Lower lobe of right lung (tissue), 2 donors: ENCODE measurements at regions not wholly inside any gene's neighbourhood (a gene's known extent, or its start where the extent isn't known, plus 50 kb on each side); places are given as distances from the start of the nearest gene placed in this dataset.

Experiments
- ATAC-seq, 2 donors: fragments of 200-7000 bp; cut with Tn5 transposase; one replicate each; pipeline ENCODE4 v1.9.1; 2020 to 2022; ENCODE audit warnings: mild to moderate bottlenecking in 2 of 2, moderate library complexity in 2 of 2
- DNase-seq: peaks from one replicate; pipeline ENCODE4 v3.0.0-alpha.2; 2020
- H3K27ac ChIP-seq: fragments of 200-600 bp; one replicate; pipeline ENCODE4 v1.8.0; 2022
- H3K27me3 ChIP-seq: fragments of 200-600 bp; one replicate; pipeline ENCODE4 v1.8.0; 2022; ENCODE audit warnings: low read depth
- H3K36me3 ChIP-seq: fragments of 200-600 bp; one replicate; pipeline ENCODE4 v1.8.0; 2022; ENCODE audit warnings: mild to moderate bottlenecking
- H3K4me1 ChIP-seq: fragments of 200-600 bp; one replicate; pipeline ENCODE4 v1.8.0; 2022
- H3K4me3 ChIP-seq: fragments of 200-600 bp; one replicate; pipeline ENCODE4 v1.8.0; 2022; ENCODE audit warnings: mild to moderate bottlenecking
- H3K9me3 ChIP-seq: fragments of 200-600 bp; one replicate; pipeline ENCODE4 v1.8.0; 2022
- CTCF ChIP-seq: fragments of 200-600 bp; IDR thresholded peaks from one replicate; pipeline ENCODE4 v1.8.0; 2022; ENCODE audit warnings: antibody characterized with exemption, mild to moderate bottlenecking
- intact Hi-C: fragments of 100-400 bp; cut with DNase I; formaldehyde crosslinking; loops from one replicate; pipeline ENCODE4 v1.11.0; 2022
- donor health status: DM: no; HTN: yes; CAD: no; lungs with severe emphysema.

GRCh38 chr22:47250995-47251765 lies 488.7 kb downstream of the TBC1D22A start:
- H3K9me3 ChIP-seq = peaks cover 4% of the 10 kb centered on the region
- TF ChIP-seq CTCF = no peak
- H3K27me3 ChIP-seq = peaks cover 19% of the 10 kb centered on the region
- H3K4me3 ChIP-seq = no peak overlapping the region
- no peak overlapping the region for H3K27ac ChIP-seq
- H3K4me1 ChIP-seq = no peaks in the 10 kb centered on the region
- DNase-seq = no peak
- H3K36me3 ChIP-seq = no peaks in the 10 kb centered on the region
- no peak for ATAC-seq
- intact Hi-C loops = no loop called here

GRCh38 chr22:47249370-47249928 lies 487.0 kb downstream of the TBC1D22A start:
- Histone ChIP-seq H3K4me1 (no peaks in the 10 kb centered on the region), H3K9me3 (peaks cover 4% of the 10 kb centered on the region), H3K27me3 (peaks cover 19% of the 10 kb centered on the region), H3K36me3 (no peaks in the 10 kb centered on the region), H3K27ac (no peak overlapping the region), H3K4me3 (no peak overlapping the region)
- DNase-seq (no peak), ATAC-seq (no peak)
- intact Hi-C loops = no loop called here
- no peak for TF ChIP-seq CTCF

GRCh38 chr22:47248925-47249324 lies 486.5 kb downstream of the TBC1D22A start:
- H3K27ac ChIP-seq = no peak overlapping the region
- peaks cover 4% of the 10 kb centered on the region for H3K9me3 ChIP-seq
- intact Hi-C loops = no loop called here
- no peaks in the 10 kb centered on the region for H3K36me3 ChIP-seq
- no peaks in the 10 kb centered on the region for H3K4me1 ChIP-seq
- peaks cover 20% of the 10 kb centered on the region for H3K27me3 ChIP-seq
- no peak for DNase-seq
- H3K4me3 ChIP-seq = no peak overlapping the region
- no peak for TF ChIP-seq CTCF
- no peak for ATAC-seq

- intact Hi-C loops = no loop called here
- H3K4me1 ChIP-seq = no peaks in the 10 kb centered on the region
- DNase-seq = no peak
- no peak for ATAC-seq
- no peak overlapping the region for H3K4me3 ChIP-seq
- no peaks in the 10 kb centered on the region for H3K36me3 ChIP-seq
- peaks cover 4% of the 10 kb centered on the region for H3K9me3 ChIP-seq
- no peak for TF ChIP-seq CTCF
- peaks cover 22% of the 10 kb centered on the region for H3K27me3 ChIP-seq
- H3K27ac ChIP-seq = no peak overlapping the region
These were observed 485.3 kb downstream of the TBC1D22A start for GRCh38 chr22:47247579-47248240.

GRCh38 chr22:47245786-47246185 lies 483.3 kb downstream of the TBC1D22A start:
- H3K9me3 ChIP-seq = peaks cover 4% of the 10 kb centered on the region
- ATAC-seq = no peak
- H3K4me1 ChIP-seq = no peaks in the 10 kb centered on the region
- no peak overlapping the region for H3K27ac ChIP-seq
- no peak overlapping the region for H3K4me3 ChIP-seq
- DNase-seq = no peak
- peaks cover 11% of the 10 kb centered on the region for H3K27me3 ChIP-seq
- no peak for TF ChIP-seq CTCF
- intact Hi-C loops = no loop called here
- no peaks in the 10 kb centered on the region for H3K36me3 ChIP-seq
